ENCODE measurements at regions not wholly inside any gene's neighbourhood (a gene's known extent, or its start where the extent isn't known, plus 50 kb on each side); places are given as distances from the start of the nearest gene placed in this dataset. TPM values are rescaled to one million over a fixed set of nuclear protein-coding genes. Genes with fewer than 3 reads are reported as not detected.
"Not testable (repeated sequence)": the region's sequence is repeated elsewhere in the genome, so short reads cannot be mapped to it uniquely, and the experiment has no call there.

DNA sequence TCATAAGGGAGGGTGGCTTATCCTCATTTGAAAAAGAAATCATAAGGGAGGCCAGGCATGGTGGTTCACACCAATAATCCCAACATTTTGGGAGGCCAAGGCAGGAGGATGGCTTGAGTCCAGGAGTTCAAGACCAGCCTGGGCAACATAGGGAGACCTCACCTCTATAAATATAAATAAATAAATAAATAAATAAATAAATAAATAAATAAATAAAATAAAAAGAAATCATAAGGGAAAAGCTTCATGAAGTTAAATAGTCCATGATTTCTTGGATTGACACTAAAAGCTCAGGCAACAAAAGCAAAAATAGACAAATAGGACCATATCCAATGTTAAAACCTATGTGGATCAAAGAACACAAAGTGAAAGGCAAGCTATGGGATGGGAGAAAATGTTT, 62.2 kb upstream of the SFTPD start:
- not testable (repeated sequence) for DNase-seq; H3K9ac ChIP-seq (ENCODE audit: insufficient read depth in 1 of 2, low read length in 2 of 2); ATAC-seq (ENCODE audit: insufficient read depth, low FRiP score); H3K4me3 ChIP-seq; H3K4me1 ChIP-seq (ENCODE audit: control insufficient read depth in 5 of 5, insufficient read depth in 5 of 5, low read length in 5 of 5); H3K27me3 ChIP-seq (ENCODE audit: control insufficient read depth in 3 of 3, insufficient read depth in 3 of 3, low read length in 2 of 3); H3K36me3 ChIP-seq (ENCODE audit: control insufficient read depth in 4 of 4, insufficient read depth in 4 of 4, low read length in 4 of 4); H3K27ac ChIP-seq (ENCODE audit: low read depth in 1 of 2, low read length in 1 of 2); H3K9me3 ChIP-seq (ENCODE audit: control insufficient read depth in 4 of 4, insufficient read depth in 3 of 4, low read length in 3 of 4)

DNA sequence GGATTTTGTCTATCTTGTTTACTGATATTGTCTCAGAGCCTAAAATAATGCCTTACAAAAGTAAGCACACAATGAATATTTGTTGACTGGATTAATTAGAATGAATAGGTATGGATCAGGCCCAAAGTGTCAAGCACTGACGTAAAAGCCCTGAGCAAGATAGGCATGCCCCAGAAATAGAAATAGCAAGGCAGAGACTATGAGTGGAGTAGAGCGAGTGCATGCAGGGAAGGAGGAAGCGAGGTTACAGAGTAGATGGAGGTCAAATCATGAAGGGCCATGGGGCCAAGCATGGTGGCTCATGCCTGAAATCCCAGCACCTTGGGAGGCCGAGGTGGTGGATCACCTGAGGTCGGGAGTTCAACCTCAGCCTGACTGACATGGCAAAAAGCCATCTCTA, 51.6 kb upstream of the SFTPD start:
- Histone ChIP-seq H3K27ac (ENCODE audit: low read depth in 1 of 2, low read length in 1 of 2) (no peak overlapping the region), H3K9me3 (ENCODE audit: control insufficient read depth in 4 of 4, insufficient read depth in 3 of 4, low read length in 3 of 4) (no peaks in the 10 kb centered on the region), H3K9ac (ENCODE audit: insufficient read depth in 1 of 2, low read length in 2 of 2) (no peak overlapping the region), H3K4me3 (no peak overlapping the region), H3K27me3 (ENCODE audit: control insufficient read depth in 3 of 3, insufficient read depth in 3 of 3, low read length in 2 of 3) (no peaks in the 10 kb centered on the region), H3K36me3 (ENCODE audit: control insufficient read depth in 4 of 4, insufficient read depth in 4 of 4, low read length in 4 of 4) (no peaks in the 10 kb centered on the region), H3K4me1 (ENCODE audit: control insufficient read depth in 5 of 5, insufficient read depth in 5 of 5, low read length in 5 of 5) (no peaks in the 10 kb centered on the region)
- TF ChIP-seq, protein P1, sequence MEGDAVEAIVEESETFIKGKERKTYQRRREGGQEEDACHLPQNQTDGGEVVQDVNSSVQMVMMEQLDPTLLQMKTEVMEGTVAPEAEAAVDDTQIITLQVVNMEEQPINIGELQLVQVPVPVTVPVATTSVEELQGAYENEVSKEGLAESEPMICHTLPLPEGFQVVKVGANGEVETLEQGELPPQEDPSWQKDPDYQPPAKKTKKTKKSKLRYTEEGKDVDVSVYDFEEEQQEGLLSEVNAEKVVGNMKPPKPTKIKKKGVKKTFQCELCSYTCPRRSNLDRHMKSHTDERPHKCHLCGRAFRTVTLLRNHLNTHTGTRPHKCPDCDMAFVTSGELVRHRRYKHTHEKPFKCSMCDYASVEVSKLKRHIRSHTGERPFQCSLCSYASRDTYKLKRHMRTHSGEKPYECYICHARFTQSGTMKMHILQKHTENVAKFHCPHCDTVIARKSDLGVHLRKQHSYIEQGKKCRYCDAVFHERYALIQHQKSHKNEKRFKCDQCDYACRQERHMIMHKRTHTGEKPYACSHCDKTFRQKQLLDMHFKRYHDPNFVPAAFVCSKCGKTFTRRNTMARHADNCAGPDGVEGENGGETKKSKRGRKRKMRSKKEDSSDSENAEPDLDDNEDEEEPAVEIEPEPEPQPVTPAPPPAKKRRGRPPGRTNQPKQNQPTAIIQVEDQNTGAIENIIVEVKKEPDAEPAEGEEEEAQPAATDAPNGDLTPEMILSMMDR (IDR thresholded peaks at IDR 0.05; ENCODE audit: control extremely low read depth, extremely low read depth) = no peak
- WGBS, 2 donors = 95% methylated on average over 5 of the region's 5 CpGs
- DNase-seq (no peak), ATAC-seq (ENCODE audit: insufficient read depth, low FRiP score) (no peak)

Small RNA genes in the stretch of these regions (small RNA-seq; reads per million reads assigned to genes)
- gene AL356095.1 (ENCODE audit: low replicate concordance) = not detected

All from lung (tissue), 12 donors.